ENCODE measurements at regions not wholly inside any gene's neighbourhood (a gene's known extent, or its start where the extent isn't known, plus 50 kb on each side); places are given as distances from the start of the nearest gene placed in this dataset.

- TF ChIP-seq CTCF (IDR thresholded peaks at IDR 0.05) (no peak), POLR2AphosphoS5 (IDR thresholded peaks at IDR 0.05) (no peak)
Measured at GRCh38 chr2:224135881-224136280, 96.8 kb upstream of the SERPINE2 start.

Measured in transverse colon (tissue), 4 donors.